Liver (tissue), 8 donors: ENCODE measurements at regions not wholly inside any gene's neighbourhood (a gene's known extent, or its start where the extent isn't known, plus 50 kb on each side); places are given as distances from the start of the nearest gene placed in this dataset.

Experiments
- DNase-seq: peaks from one replicate; pipeline ENCODE4 v3.0.0-alpha.2; 2017; ENCODE audit warnings: low spot score
- H3K27ac ChIP-seq, 2 donors: one replicate each; pipeline ENCODE4 v1.7.0; 2013; ENCODE audit warnings: inconsistent platforms in 2 of 2, low read length in 2 of 2, control low read depth in 1 of 2, low read depth in 1 of 2, mild to moderate bottlenecking in 1 of 2
- H3K27me3 ChIP-seq, 4 donors: one replicate each; pipeline versions ENCODE4 v1.6.1 to v1.7.0; 2013; ENCODE audit warnings: low read length in 3 of 4, inconsistent platforms in 1 of 4, mild to moderate bottlenecking in 1 of 4, moderate library complexity in 1 of 4; ENCODE audit not compliant: control insufficient read depth in 4 of 4, insufficient read depth in 4 of 4
- H3K36me3 ChIP-seq, 4 donors: one replicate each; pipeline versions ENCODE4 v1.6.1 to v1.7.0; 2013; ENCODE audit warnings: low read length in 3 of 4, mild to moderate bottlenecking in 3 of 4, low read depth in 1 of 4, moderate library complexity in 1 of 4; ENCODE audit not compliant: control insufficient read depth in 4 of 4, insufficient read depth in 3 of 4
- H3K4me1 ChIP-seq, 4 donors: one replicate each; pipeline versions ENCODE4 v1.6.1 to v1.7.0; 2013; ENCODE audit warnings: low read length in 3 of 4, mild to moderate bottlenecking in 3 of 4, moderate library complexity in 1 of 4; ENCODE audit not compliant: control insufficient read depth in 4 of 4, insufficient read depth in 4 of 4
- H3K4me3 ChIP-seq, 3 donors: one replicate each; pipeline versions ENCODE4 v1.6.1 to v1.7.0; 2013; ENCODE audit warnings: low read length in 3 of 3, control low read depth in 1 of 3, low read depth in 1 of 3, mild to moderate bottlenecking in 1 of 3
- H3K9ac ChIP-seq, 2 donors: one replicate each; pipeline ENCODE4 v1.7.0; 2013; ENCODE audit warnings: low read length in 2 of 2, mild to moderate bottlenecking in 2 of 2, moderate library complexity in 2 of 2, control low read depth in 1 of 2, low read depth in 1 of 2
- H3K9me3 ChIP-seq, 4 donors: one replicate each; pipeline versions ENCODE4 v1.6.1 to v1.7.0; 2013; ENCODE audit warnings: low read length in 3 of 4; ENCODE audit not compliant: control insufficient read depth in 4 of 4
- ATF3 ChIP-seq: IDR thresholded peaks from 2 replicates; pipeline ENCODE4 v1.6.1; 2016; ENCODE audit warnings: antibody characterized with exemption
- CTCF ChIP-seq: fragments of 150-350 bp; IDR thresholded peaks from 2 replicates; pipeline ENCODE4 v1.5.1; 2017; ENCODE audit warnings: improper control_type of control experiment, low read depth, low read length; ENCODE audit not compliant: missing input control
- EGR1 ChIP-seq, 2 donors: IDR thresholded peaks; 2 replicates each; pipeline ENCODE4 v1.6.1; 2016 to 2018; ENCODE audit warnings: antibody characterized with exemption in 2 of 2, low read depth in 2 of 2
- FOXA1 ChIP-seq: IDR thresholded peaks from 2 replicates; pipeline ENCODE4 v1.6.1; 2016; ENCODE audit warnings: antibody characterized with exemption
- FOXA2 ChIP-seq: IDR thresholded peaks from 2 replicates; pipeline ENCODE4 v1.6.1; 2016; ENCODE audit warnings: antibody characterized with exemption
- GABPA ChIP-seq, 2 donors: IDR thresholded peaks in 1 of 2; conservative IDR thresholded peaks in 1 of 2; 2 replicates each; pipeline ENCODE4 v1.6.1; 2016; ENCODE audit warnings: antibody characterized with exemption in 2 of 2, mild to moderate bottlenecking in 1 of 2, moderate library complexity in 1 of 2
- HNF4A ChIP-seq, 2 donors: conservative IDR thresholded peaks; 2 replicates each; pipeline ENCODE4 v1.6.1; 2016; ENCODE audit warnings: antibody characterized with exemption in 2 of 2, mild to moderate bottlenecking in 2 of 2
- HNF4G ChIP-seq: IDR thresholded peaks from 2 replicates; pipeline ENCODE4 v1.6.1; 2016; ENCODE audit warnings: antibody characterized with exemption
- JUND ChIP-seq, 2 donors: IDR thresholded peaks; 2 replicates each; pipeline ENCODE4 v1.6.1; 2016; ENCODE audit warnings: antibody characterized with exemption in 2 of 2
- MAX ChIP-seq: IDR thresholded peaks from 2 replicates; pipeline ENCODE4 v1.6.1; 2016; ENCODE audit warnings: antibody characterized with exemption
- NR2F2 ChIP-seq: IDR thresholded peaks from 2 replicates; pipeline ENCODE4 v1.6.1; 2016; ENCODE audit warnings: antibody characterized with exemption
- RAD21 ChIP-seq, 2 donors: IDR thresholded peaks; 2 replicates each; pipeline ENCODE4 v1.6.1; 2016; ENCODE audit warnings: antibody characterized with exemption in 2 of 2, mild to moderate bottlenecking in 2 of 2
- REST ChIP-seq: IDR thresholded peaks from 2 replicates; pipeline ENCODE4 v1.6.1; 2016; ENCODE audit warnings: antibody characterized with exemption, mild to moderate bottlenecking
- RXRA ChIP-seq, 2 donors: IDR thresholded peaks; 2 replicates each; pipeline ENCODE4 v1.6.1; 2017 to 2018; ENCODE audit warnings: antibody characterized with exemption in 2 of 2, mild to moderate bottlenecking in 1 of 2
- SP1 ChIP-seq: IDR thresholded peaks from 2 replicates; pipeline ENCODE4 v1.6.1; 2018; ENCODE audit warnings: antibody characterized with exemption, mild to moderate bottlenecking
- TAF1 ChIP-seq: conservative IDR thresholded peaks from 2 replicates; pipeline ENCODE4 v1.6.1; 2016; ENCODE audit warnings: antibody characterized with exemption, mild to moderate bottlenecking
- YY1 ChIP-seq: IDR thresholded peaks from 2 replicates; pipeline ENCODE4 v1.6.1; 2016; ENCODE audit warnings: antibody characterized with exemption, mild to moderate bottlenecking
- ZBTB33 ChIP-seq: IDR thresholded peaks from 2 replicates; pipeline ENCODE4 v1.6.1; 2016; ENCODE audit warnings: antibody characterized with exemption
- WGBS: extraction: QIAGEN DNeasy Blood & Tissue Kit; methylation state at CpG from one replicate; pipeline ENCODE4 v1.1.7; 2013; 5-methylcytosine and 5-hydroxymethylcytosine counted together
- donor health status: healthy.
- donor health status: healthy.
- donor health status: healthy.
- donor health status: healthy.
- donor health status: healthy.

GRCh38 chr7:18191341-18191740 is 163.7 kb upstream of the PRPS1L1 start:
- Histone ChIP-seq H3K4me3 (no peak overlapping the region), H3K4me1 (no peaks in the 10 kb centered on the region), H3K27me3 (no peaks in the 10 kb centered on the region), H3K36me3 (no peaks in the 10 kb centered on the region), H3K9ac (no peak overlapping the region), H3K27ac (no peak overlapping the region), H3K9me3 (no peaks in the 10 kb centered on the region)
- WGBS = 35% methylated on average over 2 of the region's 2 CpGs
- no peak for DNase-seq
- TF ChIP-seq SP1 = no peak
- TF ChIP-seq RXRA (IDR thresholded peaks at IDR 0.05) = no peak
- no peak for TF ChIP-seq FOXA2
- no peak for TF ChIP-seq HNF4A (conservative IDR thresholded peaks at IDR 0.05)
- no peak for TF ChIP-seq FOXA1
- no peak for TF ChIP-seq NR2F2
- TF ChIP-seq JUND (IDR thresholded peaks at IDR 0.05) = no peak
- no peak for TF ChIP-seq HNF4G
- TF ChIP-seq GABPA (IDR thresholded peaks at IDR 0.05 in 1 of 2, conservative IDR thresholded peaks at IDR 0.05 in 1 of 2) = no peak

GRCh38 chr7:18191862-18192625 is 164.4 kb upstream of the PRPS1L1 start:
- Histone ChIP-seq H3K27me3 (no peaks in the 10 kb centered on the region), H3K4me1 (no peaks in the 10 kb centered on the region), H3K9ac (no peak overlapping the region), H3K9me3 (no peaks in the 10 kb centered on the region), H3K4me3 (no peak overlapping the region), H3K36me3 (no peaks in the 10 kb centered on the region), H3K27ac (no peak overlapping the region)
- TF ChIP-seq YY1 (no peak), NR2F2 (no peak), ATF3 (no peak), MAX (no peak), FOXA2 (no peak), ZBTB33 (no peak), CTCF (no peak), TAF1 (no peak), EGR1 (IDR thresholded peaks at IDR 0.05; ENCODE audit: low read depth in 2 of 2) (no peak), JUND (IDR thresholded peaks at IDR 0.05) (no peak), HNF4A (conservative IDR thresholded peaks at IDR 0.05) (no peak), GABPA (IDR thresholded peaks at IDR 0.05 in 1 of 2, conservative IDR thresholded peaks at IDR 0.05 in 1 of 2) (no peak), REST (no peak), SP1 (no peak), RXRA (IDR thresholded peaks at IDR 0.05) (no peak), HNF4G (no peak), RAD21 (IDR thresholded peaks at IDR 0.05) (no peak)
- WGBS = 78% methylated on average over 8 of the region's 8 CpGs
- no peak for DNase-seq
